ENCODE measurements at regions not wholly inside any gene's neighbourhood (a gene's known extent, or its start where the extent isn't known, plus 50 kb on each side); places are given as distances from the start of the nearest gene placed in this dataset.

DNA sequence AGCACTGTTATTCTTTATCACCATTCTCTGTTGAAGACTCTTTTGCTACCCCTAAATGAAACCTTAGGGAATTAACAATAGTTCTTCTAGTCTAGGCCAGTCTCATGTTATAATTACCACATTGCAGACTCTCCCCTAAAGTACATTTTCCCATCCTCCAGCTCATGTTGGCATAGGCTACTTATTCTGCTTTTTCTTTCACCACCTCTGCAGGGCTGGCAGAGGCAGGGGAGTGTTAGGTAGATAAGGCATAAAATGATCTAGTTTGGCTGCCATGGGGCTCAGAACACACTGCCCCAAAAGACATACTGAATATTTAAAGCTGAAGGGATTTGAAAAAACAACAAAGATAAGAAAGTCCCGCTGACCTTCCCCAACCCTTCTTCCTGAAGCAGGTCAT, 82.7 kb upstream of the RFC3 start:
- TF ChIP-seq, protein P1, sequence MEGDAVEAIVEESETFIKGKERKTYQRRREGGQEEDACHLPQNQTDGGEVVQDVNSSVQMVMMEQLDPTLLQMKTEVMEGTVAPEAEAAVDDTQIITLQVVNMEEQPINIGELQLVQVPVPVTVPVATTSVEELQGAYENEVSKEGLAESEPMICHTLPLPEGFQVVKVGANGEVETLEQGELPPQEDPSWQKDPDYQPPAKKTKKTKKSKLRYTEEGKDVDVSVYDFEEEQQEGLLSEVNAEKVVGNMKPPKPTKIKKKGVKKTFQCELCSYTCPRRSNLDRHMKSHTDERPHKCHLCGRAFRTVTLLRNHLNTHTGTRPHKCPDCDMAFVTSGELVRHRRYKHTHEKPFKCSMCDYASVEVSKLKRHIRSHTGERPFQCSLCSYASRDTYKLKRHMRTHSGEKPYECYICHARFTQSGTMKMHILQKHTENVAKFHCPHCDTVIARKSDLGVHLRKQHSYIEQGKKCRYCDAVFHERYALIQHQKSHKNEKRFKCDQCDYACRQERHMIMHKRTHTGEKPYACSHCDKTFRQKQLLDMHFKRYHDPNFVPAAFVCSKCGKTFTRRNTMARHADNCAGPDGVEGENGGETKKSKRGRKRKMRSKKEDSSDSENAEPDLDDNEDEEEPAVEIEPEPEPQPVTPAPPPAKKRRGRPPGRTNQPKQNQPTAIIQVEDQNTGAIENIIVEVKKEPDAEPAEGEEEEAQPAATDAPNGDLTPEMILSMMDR (IDR thresholded peaks at IDR 0.05): no peak
- no peak for TF ChIP-seq POLR2A (IDR thresholded peaks at IDR 0.05)
